CD14-positive monocyte (primary cell): ENCODE measurements at regions not wholly inside any gene's neighbourhood (a gene's known extent, or its start where the extent isn't known, plus 50 kb on each side); places are given as distances from the start of the nearest gene placed in this dataset.

ENCODE experiments used
- DNase-seq, 3 donors: peaks; one replicate each; pipeline ENCODE4 v3.0.0-alpha.2; 2011 to 2022
- H2AFZ ChIP-seq: 2 replicates; pipeline ENCODE4 v1.6.0; 2012; ENCODE audit warnings: mild to moderate bottlenecking, low read depth, low read length, inconsistent platforms; ENCODE audit not compliant: insufficient read depth, poor library complexity, severe bottlenecking
- H3K27ac ChIP-seq, 2 donors: 1 replicate in 1 of 2; 2 replicates in 1 of 2; pipeline ENCODE4 v1.5.1; 2012 to 2013; ENCODE audit warnings: low read length in 2 of 2, control low read depth in 1 of 2, inconsistent platforms in 1 of 2, low read depth in 1 of 2, mild to moderate bottlenecking in 1 of 2
- H3K27me3 ChIP-seq, 2 donors: one replicate each; pipeline versions ENCODE4 v1.6.0 to v1.6.1; 2011 to 2013; ENCODE audit warnings: low read length in 2 of 2; ENCODE audit not compliant: control insufficient read depth in 2 of 2, insufficient read depth in 2 of 2
- H3K36me3 ChIP-seq, 2 donors: replicated peaks in 1 of 2; 1 replicate in 1 of 2; 2 replicates in 1 of 2; pipeline versions ENCODE4 v1.5.1 to v1.6.1; 2012 to 2013; ENCODE audit warnings: low read length in 2 of 2, control low read depth in 1 of 2, inconsistent platforms in 1 of 2, mild to moderate bottlenecking in 1 of 2; ENCODE audit not compliant: insufficient read depth in 2 of 2, control insufficient read depth in 1 of 2
- H3K4me1 ChIP-seq, 2 donors: 1 replicate in 1 of 2; 2 replicates in 1 of 2; pipeline versions ENCODE4 v1.5.1 to v1.6.1; 2012 to 2013; ENCODE audit warnings: low read length in 2 of 2, control low read depth in 1 of 2, inconsistent platforms in 1 of 2, mild to moderate bottlenecking in 1 of 2, moderate library complexity in 1 of 2; ENCODE audit not compliant: insufficient read depth in 2 of 2, control insufficient read depth in 1 of 2
- H3K4me2 ChIP-seq: replicated peaks from 2 replicates; pipeline ENCODE3; 2012; ENCODE audit warnings: low read length, moderate library complexity, mild to moderate bottlenecking; ENCODE audit not compliant: poor library complexity, severe bottlenecking; ENCODE audit errors: extremely low read depth
- H3K4me3 ChIP-seq, 3 experiments: fragments of 200-600 bp in 1 of 3; sonication (generic) in 1 of 3; replicated peaks in 1 of 3; 1 replicate in 2 of 3; 2 replicates in 1 of 3; pipeline ENCODE4 v1.5.1; 2011 to 2013; ENCODE audit warnings: low read length in 3 of 3, mild to moderate bottlenecking in 3 of 3, control low read depth in 2 of 3, low read depth in 2 of 3, inconsistent platforms in 1 of 3, moderate library complexity in 1 of 3
- H3K79me2 ChIP-seq: 2 replicates; pipeline ENCODE4 v1.6.0; 2012; ENCODE audit warnings: mild to moderate bottlenecking, control low read depth, inconsistent platforms, low read length, moderate library complexity; ENCODE audit not compliant: insufficient read depth
- H3K9ac ChIP-seq: 2 replicates; pipeline ENCODE4 v1.6.0; 2017; ENCODE audit warnings: low read length, mild to moderate bottlenecking; ENCODE audit not compliant: insufficient read depth, poor library complexity, severe bottlenecking
- H3K9me3 ChIP-seq, 2 donors: replicated peaks in 1 of 2; 1 replicate in 1 of 2; 2 replicates in 1 of 2; pipeline versions ENCODE4 v1.5.1 to v1.6.1; 2012 to 2013; ENCODE audit warnings: low read length in 2 of 2, control low read depth in 1 of 2; ENCODE audit not compliant: control insufficient read depth in 1 of 2, insufficient read depth in 1 of 2
- H4K20me1 ChIP-seq: 2 replicates; pipeline ENCODE4 v1.6.0; 2012; ENCODE audit warnings: mild to moderate bottlenecking, low read length, control low read depth, moderate library complexity; ENCODE audit not compliant: insufficient read depth
- H3K27ac Mint-ChIP-seq, 7 donors: one replicate each; pipeline ENCODE4 v1.8.0; 2020; ENCODE audit warnings: mild to moderate bottlenecking in 7 of 7, mixed read lengths in 7 of 7, moderate library complexity in 6 of 7, inconsistent platforms in 2 of 7
- H3K27me3 Mint-ChIP-seq, 3 donors: one replicate each; pipeline ENCODE4 v1.8.0; 2021 to 2022; ENCODE audit warnings: low read depth in 3 of 3, mild to moderate bottlenecking in 3 of 3, mixed read lengths in 3 of 3, moderate library complexity in 3 of 3, inconsistent platforms in 1 of 3
- H3K36me3 Mint-ChIP-seq, 2 donors: one replicate each; pipeline ENCODE4 v1.8.0; 2020; ENCODE audit warnings: mixed read lengths in 2 of 2, inconsistent platforms in 1 of 2, mild to moderate bottlenecking in 1 of 2
- H3K4me1 Mint-ChIP-seq: one replicate; pipeline ENCODE4 v1.8.0; 2020; ENCODE audit warnings: mild to moderate bottlenecking, mixed read lengths
- H3K4me3 Mint-ChIP-seq, 2 donors: one replicate each; pipeline ENCODE4 v1.8.0; 2020; ENCODE audit warnings: mild to moderate bottlenecking in 2 of 2, mixed read lengths in 2 of 2, moderate library complexity in 1 of 2
- H3K9me3 Mint-ChIP-seq, 7 donors: one replicate each; pipeline ENCODE4 v1.8.0; 2020 to 2022; ENCODE audit warnings: mixed read lengths in 7 of 7, mild to moderate bottlenecking in 6 of 7, moderate library complexity in 6 of 7, inconsistent platforms in 2 of 7
- CTCF ChIP-seq: fragments of 200-600 bp; IDR thresholded peaks from one replicate; pipeline ENCODE4 v1.8.0; 2022; ENCODE audit warnings: antibody characterized with exemption, mild to moderate bottlenecking
- WGBS: methylation state at CpG from one replicate; pipeline ENCODE4 v1.1.5; 2013; ENCODE audit warnings: missing lambda C conversion rate; ENCODE audit not compliant: insufficient coverage; 5-methylcytosine and 5-hydroxymethylcytosine counted together
- intact Hi-C, 2 donors: fragments of 100-400 bp; cut with micrococcal nuclease; formaldehyde crosslinking; loops; one replicate each; pipeline versions ENCODE4 v1.15.0 to v1.15.1; 2023

DNA sequence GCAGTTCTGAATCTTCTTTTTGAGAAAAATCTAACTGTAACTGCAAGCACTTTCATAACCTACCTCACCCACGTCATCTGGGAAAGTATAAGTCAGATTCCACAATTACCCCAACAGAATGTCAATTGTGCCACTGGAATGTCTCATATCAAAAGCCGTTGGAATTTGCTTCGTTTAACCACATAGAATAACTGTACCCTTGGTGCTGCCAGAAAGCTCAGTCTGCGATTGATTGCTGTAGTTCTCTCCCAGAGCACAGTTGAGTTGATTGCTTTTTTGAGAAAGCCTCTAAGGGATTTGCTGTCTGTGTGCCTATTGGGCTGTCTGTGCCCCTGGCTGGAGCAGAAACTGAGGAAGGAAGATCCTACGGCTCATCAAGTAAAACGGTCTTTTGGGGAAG, 583.6 kb downstream of the TMEM38B start:
- Histone ChIP-seq H3K4me2 (no peak overlapping the region), H3K36me3 (no peaks in the 10 kb centered on the region), H3K27ac (no peak overlapping the region), H2AFZ (no peak overlapping the region), H3K79me2 (no peaks in the 10 kb centered on the region), H3K9me3 (no peaks in the 10 kb centered on the region), H3K27me3 (no peaks in the 10 kb centered on the region), H3K4me1 (no peaks in the 10 kb centered on the region), H4K20me1 (no peaks in the 10 kb centered on the region), H3K4me3 (no peak overlapping the region), H3K9ac (no peak overlapping the region)
- H3K27me3 Mint-ChIP-seq, result no peaks in the 10 kb centered on the region
- no peak overlapping the region for H3K27ac Mint-ChIP-seq
- peaks cover 0 to 8% (median 2%) of the 10 kb centered on the region in 7 donors for H3K9me3 Mint-ChIP-seq
- H3K36me3 Mint-ChIP-seq, result no peaks in the 10 kb centered on the region
- no peaks in the 10 kb centered on the region for H3K4me1 Mint-ChIP-seq
- TF ChIP-seq CTCF, result no peak
- H3K4me3 Mint-ChIP-seq, result no peak overlapping the region
- intact Hi-C loops, result no loop called here
- no peak for DNase-seq
- WGBS, result 91% methylated on average over 5 of the region's 6 CpGs

DNA sequence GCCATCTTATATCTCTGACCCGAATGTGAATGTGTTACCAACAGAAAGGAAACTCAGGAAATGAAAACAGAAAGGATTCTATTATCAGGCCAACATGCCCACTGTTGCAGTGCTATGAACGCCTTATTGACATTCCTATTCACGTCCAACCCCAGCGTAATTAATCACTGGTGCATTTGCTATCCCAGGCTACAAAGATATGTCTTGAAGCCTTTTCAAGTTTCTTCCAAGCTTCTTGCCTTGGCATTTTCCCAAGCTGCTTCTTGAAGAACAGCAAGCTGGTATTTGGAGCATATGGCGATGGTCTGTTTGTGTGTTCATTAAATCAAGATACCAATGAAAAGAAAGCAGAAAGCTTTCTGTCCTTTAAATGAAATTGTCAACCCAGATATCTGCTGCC, 579.2 kb upstream of the ZNF462 start:
- Histone ChIP-seq H3K27me3 (no peaks in the 10 kb centered on the region), H3K4me1 (no peaks in the 10 kb centered on the region), H3K4me2 (no peak overlapping the region), H3K4me3 (no peak overlapping the region), H4K20me1 (no peaks in the 10 kb centered on the region), H3K36me3 (no peaks in the 10 kb centered on the region), H3K27ac (no peak overlapping the region), H3K9me3 (no peaks in the 10 kb centered on the region), H2AFZ (no peak overlapping the region), H3K9ac (no peak overlapping the region), H3K79me2 (no peaks in the 10 kb centered on the region)
- H3K27me3 Mint-ChIP-seq, result no peaks in the 10 kb centered on the region
- no peaks in the 10 kb centered on the region for H3K36me3 Mint-ChIP-seq
- H3K4me3 Mint-ChIP-seq, result no peak overlapping the region
- no peak for DNase-seq
- intact Hi-C loops, result no loop called here
- no peak for TF ChIP-seq CTCF
- peaks cover 4% of the 10 kb centered on the region for H3K4me1 Mint-ChIP-seq
- peaks cover 0 to 2% (median 0%) of the 10 kb centered on the region in 7 donors for H3K9me3 Mint-ChIP-seq
- WGBS, result 0% methylated on average over 1 of the region's 5 CpGs
- no peak overlapping the region for H3K27ac Mint-ChIP-seq
